GM21723 (cell line): ENCODE measurements at regions not wholly inside any gene's neighbourhood (a gene's known extent, or its start where the extent isn't known, plus 50 kb on each side); places are given as distances from the start of the nearest gene placed in this dataset.

Source experiments
- ATAC-seq: cut with Tn5 transposase; IDR thresholded peaks from one replicate; pipeline ENCODE4 v1.9.1; 2021; ENCODE audit warnings: mild to moderate bottlenecking, moderate library complexity; ENCODE audit not compliant: unreplicated experiment

GRCh38 chr10:120960725-120961124 is 109.6 kb downstream of the WDR11 start:
- ATAC-seq = no peak

- no peak for ATAC-seq
These were observed 110.9 kb downstream of the WDR11 start for GRCh38 chr10:120961795-120962755.

- no peak for ATAC-seq
These were observed 111.8 kb downstream of the WDR11 start for GRCh38 chr10:120962756-120963593.

- no peak for ATAC-seq
These were observed 112.5 kb downstream of the WDR11 start for GRCh38 chr10:120963594-120964220.

- no peak for ATAC-seq
These were observed 115.5 kb downstream of the WDR11 start for GRCh38 chr10:120966657-120967045.

GRCh38 chr10:120969219-120969645 is 118.1 kb downstream of the WDR11 start:
- ATAC-seq = peak; percentile 71

GRCh38 chr10:120970595-120971529 is 119.7 kb downstream of the WDR11 start:
- ATAC-seq = no peak

- ATAC-seq = no peak
These were observed 120.5 kb downstream of the WDR11 start for GRCh38 chr10:120971671-120972070.

- no peak for ATAC-seq
These were observed 121.1 kb downstream of the WDR11 start for GRCh38 chr10:120972259-120972658.

GRCh38 chr10:120975072-120975867 is 124.1 kb downstream of the WDR11 start:
- no peak for ATAC-seq

- ATAC-seq = no peak
These were observed 124.7 kb downstream of the WDR11 start for GRCh38 chr10:120975868-120976225.

- no peak for ATAC-seq
These were observed 126.7 kb downstream of the WDR11 start for GRCh38 chr10:120977897-120978296.

GRCh38 chr10:120978589-120979252 is 127.6 kb downstream of the WDR11 start:
- ATAC-seq = no peak

GRCh38 chr10:120979435-120980278 is 128.5 kb downstream of the WDR11 start:
- no peak for ATAC-seq

GRCh38 chr10:120980279-120981255 is 129.4 kb downstream of the WDR11 start:
- no peak for ATAC-seq

- no peak for ATAC-seq
These were observed 130.6 kb downstream of the WDR11 start for GRCh38 chr10:120981601-120982391.
